Choroid plexus epithelial cell (primary cell): ENCODE measurements at regions not wholly inside any gene's neighbourhood (a gene's known extent, or its start where the extent isn't known, plus 50 kb on each side); places are given as distances from the start of the nearest gene placed in this dataset.

ENCODE experiments used
- DNase-seq: peaks from one replicate; pipeline ENCODE4 v3.0.0-alpha.2; 2010; ENCODE audit warnings: low read depth
- H3K4me3 ChIP-seq: 2 replicates; pipeline ENCODE4 v1.5.1; 2011; ENCODE audit warnings: low read depth, mild to moderate bottlenecking, control low read depth, low read length, moderate library complexity
- TF ChIP-seq, protein P1 (sequence below): conservative IDR thresholded peaks from 2 replicates; pipeline ENCODE4 v1.5.1; 2011; ENCODE audit warnings: low read depth, mild to moderate bottlenecking, control low read depth, inconsistent platforms, low read length, moderate library complexity

DNA sequence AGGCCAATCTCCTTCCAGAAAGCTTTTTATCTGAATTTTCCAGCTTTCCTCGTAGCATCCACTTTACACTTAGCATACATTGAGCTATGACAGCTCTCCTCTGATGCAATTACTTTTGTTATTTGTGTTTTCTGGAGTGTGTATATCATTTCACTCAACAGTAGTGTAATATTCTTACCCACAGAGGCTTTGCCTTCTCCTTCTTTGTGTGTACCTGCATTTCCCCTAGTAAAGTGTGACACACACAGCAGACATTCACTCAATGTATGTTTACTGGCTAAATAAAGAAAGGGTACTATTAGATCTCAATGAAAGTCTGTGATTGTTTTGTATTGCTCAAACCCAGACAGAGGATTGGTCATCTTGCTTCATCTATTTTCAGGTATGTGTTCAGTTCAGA is 193.7 kb upstream of the MEX3C start:
- H3K4me3 ChIP-seq: no peak overlapping the region
- DNase-seq: no peak
- TF ChIP-seq, protein P1, sequence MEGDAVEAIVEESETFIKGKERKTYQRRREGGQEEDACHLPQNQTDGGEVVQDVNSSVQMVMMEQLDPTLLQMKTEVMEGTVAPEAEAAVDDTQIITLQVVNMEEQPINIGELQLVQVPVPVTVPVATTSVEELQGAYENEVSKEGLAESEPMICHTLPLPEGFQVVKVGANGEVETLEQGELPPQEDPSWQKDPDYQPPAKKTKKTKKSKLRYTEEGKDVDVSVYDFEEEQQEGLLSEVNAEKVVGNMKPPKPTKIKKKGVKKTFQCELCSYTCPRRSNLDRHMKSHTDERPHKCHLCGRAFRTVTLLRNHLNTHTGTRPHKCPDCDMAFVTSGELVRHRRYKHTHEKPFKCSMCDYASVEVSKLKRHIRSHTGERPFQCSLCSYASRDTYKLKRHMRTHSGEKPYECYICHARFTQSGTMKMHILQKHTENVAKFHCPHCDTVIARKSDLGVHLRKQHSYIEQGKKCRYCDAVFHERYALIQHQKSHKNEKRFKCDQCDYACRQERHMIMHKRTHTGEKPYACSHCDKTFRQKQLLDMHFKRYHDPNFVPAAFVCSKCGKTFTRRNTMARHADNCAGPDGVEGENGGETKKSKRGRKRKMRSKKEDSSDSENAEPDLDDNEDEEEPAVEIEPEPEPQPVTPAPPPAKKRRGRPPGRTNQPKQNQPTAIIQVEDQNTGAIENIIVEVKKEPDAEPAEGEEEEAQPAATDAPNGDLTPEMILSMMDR: no peak

DNA sequence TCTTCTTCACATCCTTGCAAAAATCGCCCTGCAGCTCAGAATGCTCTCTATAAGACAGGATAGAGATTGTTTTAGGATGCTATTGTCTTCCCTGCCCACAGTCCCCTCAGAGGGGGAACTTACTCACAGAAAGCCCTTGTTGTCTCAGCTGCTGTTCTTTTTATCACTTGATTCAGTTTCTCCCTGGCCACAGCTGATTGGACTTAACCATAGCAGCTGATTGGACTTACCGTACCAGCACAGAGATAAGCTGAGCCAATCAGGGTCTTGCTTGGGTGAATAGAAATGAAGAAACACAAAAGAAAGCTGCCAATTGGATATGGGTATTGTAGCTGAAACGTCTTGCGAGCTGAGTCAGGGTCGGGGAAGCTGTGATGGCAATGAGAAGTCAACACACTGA is 194.2 kb upstream of the MEX3C start:
- no peak overlapping the region for H3K4me3 ChIP-seq
- no peak for DNase-seq
- TF ChIP-seq, protein P1: no peak

DNA sequence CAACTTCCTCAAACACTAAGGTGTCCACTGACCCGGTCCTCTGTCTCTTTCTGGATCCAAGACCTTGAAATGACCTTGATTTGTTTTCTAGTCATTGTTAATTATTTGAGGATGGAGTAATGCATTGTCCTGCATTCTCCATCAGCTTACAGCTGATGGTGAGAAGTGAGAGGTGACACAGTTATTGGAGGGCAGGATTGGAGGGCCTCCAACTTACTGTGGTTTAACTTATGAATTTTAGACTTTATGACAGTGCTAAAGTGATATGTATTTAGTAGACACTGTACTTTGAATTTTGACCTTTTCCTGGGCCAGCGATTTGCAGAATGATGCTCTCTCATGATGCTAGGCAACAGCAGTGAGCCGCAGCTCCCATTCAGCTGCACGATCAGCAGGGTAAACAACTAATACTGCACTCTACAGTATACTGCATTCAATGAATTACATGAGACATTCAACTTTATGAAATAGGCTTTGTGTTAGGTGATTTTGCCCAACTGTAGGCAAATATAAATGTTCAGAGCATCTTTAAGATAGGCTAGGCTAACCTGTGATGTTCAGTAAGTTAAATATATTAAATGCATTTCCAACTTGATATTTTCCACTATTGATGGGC is 200.0 kb upstream of the MEX3C start:
- TF ChIP-seq, protein P1: no peak
- DNase-seq: no peak
- H3K4me3 ChIP-seq: no peak overlapping the region

DNA sequence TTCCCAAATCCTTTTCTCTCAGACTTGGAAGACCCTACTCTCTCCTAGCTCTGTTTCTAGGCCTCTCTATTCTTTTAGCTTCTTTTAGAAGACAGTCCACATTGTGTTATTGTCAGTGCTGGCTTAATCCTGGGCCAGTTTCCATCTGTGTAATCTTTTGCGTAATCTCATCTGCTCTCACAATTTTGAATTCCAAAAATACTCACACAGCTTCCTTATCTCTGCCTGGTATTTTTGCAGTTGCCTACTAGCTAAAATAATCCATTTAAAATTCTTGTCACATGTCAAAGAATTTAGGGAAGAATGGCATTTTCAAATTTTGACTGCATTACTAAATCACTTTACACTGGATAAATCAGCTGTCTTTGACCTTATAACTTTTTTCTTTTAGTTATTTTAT is 200.6 kb upstream of the MEX3C start:
- TF ChIP-seq, protein P1: no peak
- peak; percentile 50 for DNase-seq

DNA sequence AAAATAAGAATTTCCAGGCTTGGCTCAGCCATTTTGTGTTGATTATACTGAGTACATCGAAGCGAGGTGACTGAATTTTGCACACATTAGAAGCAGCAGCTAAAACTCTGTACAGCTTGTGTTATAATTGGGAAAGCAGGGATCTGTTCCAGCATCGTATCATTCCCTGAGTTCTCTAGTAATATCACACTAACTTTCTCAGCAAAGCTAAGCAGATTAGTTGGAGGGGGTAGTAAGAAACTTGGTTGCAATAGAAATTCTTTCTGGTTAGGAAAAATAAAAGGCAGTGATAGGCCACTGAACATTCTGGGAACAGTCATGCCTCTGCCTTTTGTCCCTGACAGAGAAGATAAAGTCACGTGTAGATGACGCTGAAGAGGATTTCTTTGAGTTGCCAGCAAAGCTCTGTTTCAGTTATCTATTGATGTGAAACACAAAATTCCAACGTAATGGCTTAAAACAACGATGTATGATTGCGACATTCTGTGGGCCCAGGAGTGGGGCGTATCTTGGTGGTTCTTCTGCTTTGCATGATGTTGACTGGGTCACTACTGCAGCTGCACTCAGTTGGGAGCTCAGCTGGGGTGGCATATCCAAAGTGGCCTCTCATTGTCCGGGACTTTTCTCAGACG is 202.1 kb upstream of the MEX3C start:
- H3K4me3 ChIP-seq: no peak overlapping the region
- peak; percentile 7 for DNase-seq
- TF ChIP-seq, protein P1: no peak

More for the DNA sequence above, 200.6 kb upstream of the MEX3C start:
- H3K4me3 ChIP-seq: no peak overlapping the region

DNA sequence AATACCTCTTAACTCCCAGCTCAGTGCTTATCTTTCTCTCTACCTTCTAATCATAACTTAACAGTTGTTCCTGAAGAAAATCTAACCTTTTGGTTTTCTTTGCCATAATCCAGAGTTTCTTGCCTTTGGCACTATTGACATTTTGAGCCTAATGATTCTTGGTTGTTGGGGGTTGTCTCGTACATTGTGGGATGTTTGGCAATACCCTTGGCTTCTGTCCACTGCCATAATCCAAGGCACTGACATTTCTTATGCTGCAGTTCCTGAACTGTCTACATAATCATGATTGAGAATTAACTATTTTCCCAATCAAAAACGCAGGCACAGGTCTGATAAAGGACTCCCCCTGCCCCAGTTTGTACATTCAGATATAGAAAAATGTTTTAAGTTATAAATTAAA is 203.2 kb upstream of the MEX3C start:
- TF ChIP-seq, protein P1: no peak
- no peak for DNase-seq
- no peak overlapping the region for H3K4me3 ChIP-seq

DNA sequence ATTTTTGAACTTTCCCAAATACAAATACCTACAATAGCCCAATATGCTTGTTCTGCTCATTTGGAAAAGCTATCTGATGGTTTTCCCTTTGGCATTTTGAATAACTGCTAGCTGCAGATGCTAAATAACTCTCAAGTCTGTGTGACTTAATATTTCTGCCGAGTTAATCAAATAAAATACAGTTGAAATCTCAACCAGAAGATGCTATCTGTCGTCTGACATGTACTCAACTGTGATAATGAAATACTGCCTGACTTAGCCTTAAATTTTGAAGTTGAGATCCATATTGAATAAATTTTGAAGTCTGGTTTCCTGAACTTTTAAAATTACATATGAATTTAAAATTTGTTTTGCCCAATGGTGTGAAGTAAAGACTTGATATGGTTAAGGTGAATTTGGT is 204.4 kb upstream of the MEX3C start:
- H3K4me3 ChIP-seq: no peak overlapping the region
- TF ChIP-seq, protein P1: no peak
- DNase-seq: no peak
